Hindlimb muscle (tissue), 1 donor: ENCODE measurements at regions not wholly inside any gene's neighbourhood (a gene's known extent, or its start where the extent isn't known, plus 50 kb on each side); places are given as distances from the start of the nearest gene placed in this dataset.
A peak's percentile ranks its signal among the peaks of the same experiment; 100 is the strongest.

Source experiments
- DNase-seq: peaks from one replicate; pipeline ENCODE4 v3.0.0-alpha.2; 2013

GRCh38 chr6:163901681-163902080 lies 487.2 kb downstream of the QKI start:
- no peak for DNase-seq

DNA sequence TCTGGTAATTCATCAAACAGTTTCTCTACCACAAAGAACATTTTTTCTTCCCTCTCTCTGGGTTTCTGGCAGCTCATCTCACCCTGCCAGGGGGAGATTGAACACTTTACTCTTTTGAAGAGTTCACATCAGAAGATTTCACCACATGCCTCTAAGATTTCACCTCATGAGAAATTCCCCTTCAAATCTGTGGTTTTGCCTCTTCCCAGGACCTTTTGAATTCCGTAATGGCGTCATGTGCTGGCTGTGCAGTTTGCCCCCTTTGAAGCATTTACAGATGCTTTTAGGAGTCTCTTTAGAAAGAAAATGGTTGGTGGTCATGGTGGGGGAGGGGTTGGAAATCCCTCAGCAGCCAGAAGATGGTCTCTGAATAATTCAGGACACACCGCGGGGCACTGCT lies 486.1 kb downstream of the QKI start:
- DNase-seq: no peak

- DNase-seq: no peak
Measured at GRCh38 chr6:163897669-163898068, 483.2 kb downstream of the QKI start.

DNA sequence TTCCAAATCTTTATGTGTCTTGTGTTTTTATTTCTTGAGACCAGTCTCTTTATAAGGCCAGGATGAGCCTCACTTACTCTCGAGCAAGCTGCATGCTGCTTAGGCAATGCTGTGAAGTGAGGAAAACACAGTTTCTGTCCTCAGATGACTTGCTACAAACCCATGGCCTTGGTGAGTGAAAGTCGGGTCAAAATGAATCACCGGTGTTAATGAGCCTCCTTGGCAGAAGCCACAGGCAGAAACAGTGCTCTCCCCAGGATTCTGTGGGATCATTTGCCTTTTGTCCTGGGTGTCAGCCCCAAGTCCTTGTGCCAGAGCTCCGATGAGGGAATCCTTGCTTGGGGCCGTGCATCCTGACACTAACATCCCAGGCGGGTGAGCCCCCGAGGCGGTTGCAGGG lies 482.5 kb downstream of the QKI start:
- no peak for DNase-seq

GRCh38 chr6:163895162-163895561 lies 480.6 kb downstream of the QKI start:
- DNase-seq: no peak

GRCh38 chr6:163893609-163894189 lies 479.2 kb downstream of the QKI start:
- no peak for DNase-seq

DNA sequence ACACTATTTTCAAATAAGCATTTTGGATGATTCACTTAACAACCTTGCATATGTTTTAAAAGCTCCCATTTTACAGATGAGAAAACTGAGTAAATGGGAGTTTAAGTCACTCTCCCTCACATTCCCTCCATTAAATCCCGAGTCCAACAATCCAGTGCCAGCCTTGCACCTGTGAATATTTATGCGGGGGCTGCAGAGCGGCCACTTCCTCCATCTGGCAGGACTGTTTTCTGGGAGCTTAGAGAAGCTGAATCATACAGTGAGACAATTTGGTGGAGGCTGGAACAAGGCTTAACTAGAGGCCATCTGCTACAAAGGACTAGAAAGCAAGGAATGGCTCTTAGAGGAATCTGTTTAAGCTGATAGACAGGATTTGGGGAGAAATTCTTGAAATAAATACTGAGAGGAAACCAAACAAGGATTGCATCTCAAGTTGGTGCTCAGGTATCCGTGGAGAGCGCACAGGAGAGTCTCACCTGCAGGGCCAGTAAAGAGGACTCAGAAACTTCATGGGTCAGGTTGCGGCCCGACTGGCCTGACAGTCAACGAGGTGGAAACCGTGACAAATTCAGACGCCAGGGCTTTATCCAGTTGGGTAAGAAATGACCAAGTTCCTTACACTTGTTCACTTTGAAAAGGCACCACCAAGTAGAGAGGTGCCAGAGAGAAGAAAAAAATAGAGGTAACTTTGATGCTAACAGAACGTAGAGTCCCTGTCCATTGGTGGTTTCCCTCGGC lies 478.5 kb downstream of the QKI start:
- DNase-seq: no peak

DNA sequence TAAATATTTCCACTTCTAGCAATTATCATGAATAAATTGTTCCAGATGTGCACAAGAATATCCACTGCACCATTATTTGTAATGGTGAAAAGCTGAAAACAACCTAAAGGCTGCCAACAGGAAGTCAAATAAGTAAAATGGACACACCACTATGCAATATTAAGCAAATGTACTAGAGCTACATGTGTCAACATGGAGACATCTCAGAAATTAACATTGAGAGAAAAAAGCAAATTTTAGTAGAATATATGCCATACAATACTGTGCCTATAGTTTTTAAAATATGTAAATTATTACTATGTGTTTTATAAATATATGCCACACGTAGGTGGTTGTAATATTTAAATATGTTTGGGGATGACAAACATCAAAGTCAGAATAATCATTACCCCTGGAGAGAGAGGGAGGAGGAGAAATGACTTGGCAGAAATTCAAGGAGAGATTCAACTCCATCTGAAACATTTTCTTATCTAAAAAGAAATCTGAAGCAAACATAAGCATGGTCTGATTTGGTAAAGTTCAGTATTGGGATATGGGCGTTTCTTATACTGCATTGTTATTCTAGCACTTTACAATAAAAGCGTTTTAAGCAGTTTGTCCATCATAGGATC lies 475.5 kb downstream of the QKI start:
- DNase-seq: no peak

GRCh38 chr6:163888030-163888819 lies 473.7 kb downstream of the QKI start:
- no peak for DNase-seq

- DNase-seq: no peak
Measured at GRCh38 chr6:163886428-163886827, 471.9 kb downstream of the QKI start.

DNA sequence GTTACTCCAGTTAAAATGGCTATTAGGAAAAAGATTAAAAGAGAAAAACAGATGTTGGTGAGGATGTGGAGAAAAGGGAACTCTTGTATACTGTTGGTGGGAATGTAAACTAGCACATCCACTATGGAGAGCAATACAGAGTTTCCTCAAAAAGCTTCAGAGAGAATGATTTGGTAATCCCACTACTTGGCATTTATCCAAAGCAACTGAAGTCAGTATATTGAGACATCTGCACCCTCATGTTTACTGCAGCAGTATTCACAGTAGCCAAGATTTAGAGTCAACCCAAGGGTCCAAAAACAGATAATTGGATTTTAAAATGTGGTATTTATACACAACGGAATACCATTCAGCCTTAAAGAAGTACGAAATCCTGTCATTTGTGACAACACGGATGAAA lies 469.5 kb downstream of the QKI start:
- DNase-seq: no peak

DNA sequence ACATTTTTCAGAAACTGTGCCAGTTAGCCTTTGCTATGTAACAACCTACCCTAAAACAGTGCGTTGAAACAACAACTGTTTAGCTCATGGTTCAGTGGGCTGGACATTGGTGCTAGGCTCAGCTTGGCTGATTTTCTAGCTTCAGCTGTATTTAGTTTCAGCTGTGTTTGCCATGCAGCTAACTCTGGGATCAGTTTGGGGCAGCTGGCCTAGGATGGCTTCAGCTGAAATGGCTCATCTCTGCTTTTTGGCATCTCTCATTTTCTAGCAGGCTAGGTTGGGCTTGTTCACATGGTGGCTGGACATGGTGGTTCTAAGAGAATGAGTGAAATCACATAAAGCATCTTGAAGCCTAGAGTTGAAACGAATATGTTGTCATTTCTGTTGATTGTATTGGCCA lies 464.2 kb downstream of the QKI start:
- DNase-seq: peak; percentile 19

GRCh38 chr6:163877877-163878639 lies 463.5 kb downstream of the QKI start:
- DNase-seq: peak; percentile 15

GRCh38 chr6:163876391-163876790 lies 461.9 kb downstream of the QKI start:
- DNase-seq: no peak

- no peak for DNase-seq
Measured at GRCh38 chr6:163874784-163875183, 460.3 kb downstream of the QKI start.

DNA sequence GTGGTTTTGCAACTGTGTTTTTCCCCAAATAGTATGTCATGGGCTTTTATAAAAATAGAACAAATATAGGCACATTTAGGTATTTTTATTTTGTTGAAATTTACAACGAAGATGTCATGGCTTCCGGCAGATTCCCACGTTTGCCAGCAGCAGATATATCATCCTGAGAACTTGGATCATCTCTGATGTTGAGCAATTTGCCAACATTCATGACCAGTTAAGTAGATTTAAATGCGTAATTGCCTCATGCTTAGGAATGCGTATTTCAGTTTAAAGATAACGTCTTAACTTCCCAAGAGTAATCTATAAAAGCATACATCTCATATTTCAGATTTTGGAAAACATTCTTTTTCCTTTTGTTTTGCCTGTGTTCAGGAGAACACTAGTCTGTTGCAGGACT lies 457.8 kb downstream of the QKI start:
- peak; percentile 52 for DNase-seq

DNA sequence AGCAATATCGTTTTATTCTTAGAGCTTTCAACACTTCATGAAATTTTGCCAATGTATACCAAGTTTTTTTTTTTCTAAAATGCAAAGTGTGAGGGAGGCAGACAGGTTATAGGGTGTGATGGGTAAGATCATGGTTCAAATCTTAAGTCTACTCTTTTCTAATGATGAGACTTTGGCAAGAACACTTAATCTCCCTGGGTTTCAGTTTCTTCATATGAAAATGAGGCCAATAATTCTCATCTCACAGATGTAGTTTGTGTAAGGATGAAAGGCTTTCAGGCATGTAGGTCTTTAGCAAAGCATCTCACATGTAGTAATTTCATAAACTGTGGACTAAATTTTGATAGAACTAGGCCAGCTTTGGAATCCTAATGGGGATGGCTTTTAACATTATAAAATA lies 457.1 kb downstream of the QKI start:
- DNase-seq: no peak

DNA sequence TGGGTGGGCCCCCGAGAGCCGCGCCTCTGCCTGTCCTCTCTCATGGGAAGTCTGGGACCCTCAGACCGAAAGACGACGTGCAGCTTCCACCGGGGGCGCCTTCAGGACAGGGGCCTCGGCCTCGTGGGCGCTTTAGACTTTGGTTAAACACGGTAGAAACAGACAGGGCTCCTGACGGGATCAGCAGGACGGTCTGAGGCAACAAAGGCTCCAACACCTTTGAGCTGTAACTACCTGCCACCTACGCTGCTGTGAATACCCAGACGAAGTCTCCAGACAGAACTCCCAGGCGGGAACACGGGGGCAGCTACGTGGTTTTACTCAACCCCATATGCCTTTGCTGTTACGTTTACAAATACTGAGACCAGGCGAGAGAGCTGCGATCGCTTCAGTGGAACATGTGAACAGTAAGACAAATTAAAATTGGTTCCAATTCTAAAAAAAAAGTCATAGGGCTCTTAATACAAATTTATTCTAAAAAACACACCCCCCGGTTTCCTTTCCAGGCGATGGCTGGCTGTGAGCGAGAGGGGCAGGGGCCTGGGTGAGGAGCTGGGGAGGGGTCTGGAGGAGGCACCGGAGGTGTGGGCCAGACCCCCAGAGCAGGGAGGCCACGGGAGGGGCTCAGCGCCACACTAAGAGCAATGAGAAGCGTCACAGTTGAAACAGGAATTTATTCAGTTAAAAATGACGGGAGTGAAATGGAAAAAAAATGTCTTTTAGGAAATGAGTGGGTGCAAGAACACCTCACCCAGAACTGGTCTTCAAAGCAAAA lies 453.2 kb downstream of the QKI start:
- no peak for DNase-seq

- no peak for DNase-seq
Measured at GRCh38 chr6:163866192-163866591, 451.7 kb downstream of the QKI start.

- DNase-seq: no peak
Measured at GRCh38 chr6:163863565-163863964, 449.0 kb downstream of the QKI start.

DNA sequence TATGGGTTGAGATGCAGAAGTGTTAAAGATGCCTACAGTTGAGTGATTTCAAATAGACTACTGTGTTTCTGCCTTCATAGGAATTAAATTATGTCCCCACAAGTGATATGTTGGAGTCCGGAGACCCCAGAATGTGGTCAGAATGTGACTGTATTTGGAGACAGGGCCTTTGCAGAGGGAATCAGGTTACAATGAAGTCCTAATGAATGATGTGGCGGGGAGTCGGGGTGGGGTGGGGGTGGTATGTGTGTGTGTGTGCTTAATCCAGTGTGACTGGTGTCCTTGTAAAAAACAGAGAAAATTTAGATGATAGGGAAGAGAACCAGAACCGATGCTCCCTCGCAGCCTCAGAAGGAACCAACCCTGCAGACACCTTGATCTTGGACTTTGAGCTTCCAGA lies 448.2 kb downstream of the QKI start:
- DNase-seq: no peak

- DNase-seq: no peak
Measured at GRCh38 chr6:163861627-163862026, 447.1 kb downstream of the QKI start.
